ENCODE measurements at regions not wholly inside any gene's neighbourhood (a gene's known extent, or its start where the extent isn't known, plus 50 kb on each side); places are given as distances from the start of the nearest gene placed in this dataset.
"Not testable (repeated sequence)": the region's sequence is repeated elsewhere in the genome, so short reads cannot be mapped to it uniquely, and the experiment has no call there.

GRCh38 chr14:101247842-101248725 is 313.2 kb upstream of the DIO3 start:
- DNase-seq (ENCODE audit: low spot score), result no peak

- DNase-seq (ENCODE audit: low spot score), result no peak
These were observed 312.2 kb upstream of the DIO3 start for GRCh38 chr14:101248840-101249675.

GRCh38 chr14:101249676-101250036 is 311.6 kb upstream of the DIO3 start:
- no peak for DNase-seq (ENCODE audit: low spot score)

GRCh38 chr14:101250336-101250947 is 310.9 kb upstream of the DIO3 start:
- no peak for DNase-seq (ENCODE audit: low spot score)

- no peak for DNase-seq (ENCODE audit: low spot score)
These were observed 310.1 kb upstream of the DIO3 start for GRCh38 chr14:101250948-101251811.

GRCh38 chr14:101251812-101252442 is 309.4 kb upstream of the DIO3 start:
- no peak for DNase-seq (ENCODE audit: low spot score)

GRCh38 chr14:101252443-101253214 is 308.7 kb upstream of the DIO3 start:
- no peak for DNase-seq (ENCODE audit: low spot score)

- no peak for DNase-seq (ENCODE audit: low spot score)
These were observed 307.3 kb upstream of the DIO3 start for GRCh38 chr14:101253948-101254347.

- no peak for DNase-seq (ENCODE audit: low spot score)
These were observed 306.2 kb upstream of the DIO3 start for GRCh38 chr14:101254805-101255764.

GRCh38 chr14:101255765-101256125 is 305.6 kb upstream of the DIO3 start:
- DNase-seq (ENCODE audit: low spot score), result no peak

- DNase-seq (ENCODE audit: low spot score), result no peak
These were observed 305.0 kb upstream of the DIO3 start for GRCh38 chr14:101256266-101256665.

GRCh38 chr14:101257551-101257950 is 303.7 kb upstream of the DIO3 start:
- no peak for DNase-seq (ENCODE audit: low spot score)

- DNase-seq (ENCODE audit: low spot score), result no peak
These were observed 301.5 kb upstream of the DIO3 start for GRCh38 chr14:101259748-101260147.

GRCh38 chr14:101266441-101266840 is 294.9 kb upstream of the DIO3 start:
- not testable (repeated sequence) for DNase-seq (ENCODE audit: low spot score)

GRCh38 chr14:101273091-101273490 is 288.2 kb upstream of the DIO3 start:
- no peak for DNase-seq (ENCODE audit: low spot score)

- no peak for DNase-seq (ENCODE audit: low spot score)
These were observed 284.8 kb upstream of the DIO3 start for GRCh38 chr14:101276309-101277091.

GRCh38 chr14:101282418-101282817 is 278.9 kb upstream of the DIO3 start:
- no peak for DNase-seq (ENCODE audit: low spot score)

- no peak for DNase-seq (ENCODE audit: low spot score)
These were observed 276.6 kb upstream of the DIO3 start for GRCh38 chr14:101284711-101285110.

All from hematopoietic multipotent progenitor cell treated with erythropoietin and hydrocortisone succinate and interleukin-3 and kit ligand, for 15 days (in vitro differentiated cells).